ENCODE measurements at regions not wholly inside any gene's neighbourhood (a gene's known extent, or its start where the extent isn't known, plus 50 kb on each side); places are given as distances from the start of the nearest gene placed in this dataset.

DNA sequence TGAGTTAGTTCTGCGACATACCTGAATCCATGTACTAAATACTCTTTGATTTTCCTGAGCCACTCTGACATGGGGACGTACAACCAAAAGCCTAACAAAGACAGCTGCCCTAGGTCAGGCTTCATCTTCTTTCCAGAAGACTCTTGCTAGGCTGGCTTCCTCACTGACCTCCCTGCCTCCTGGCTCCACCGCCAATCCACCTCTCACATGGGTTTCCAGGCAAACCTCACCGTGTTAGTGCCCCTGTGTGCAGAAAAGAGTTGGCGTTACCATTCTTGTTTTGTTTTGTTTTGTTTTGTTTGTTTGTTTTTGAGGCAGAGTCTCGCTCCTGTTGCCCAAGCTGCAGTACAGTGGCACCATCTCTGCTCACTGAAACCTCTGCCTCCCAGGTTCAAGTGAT lies 135.3 kb downstream of the WSCD1 start:
- Mint-ChIP-seq H3K27ac (ENCODE audit: unreplicated experiment) (no peak overlapping the region), H3K27me3 (ENCODE audit: unreplicated experiment) (peaks cover 9% of the 10 kb centered on the region), H3K9me3 (ENCODE audit: unreplicated experiment) (peaks cover 2% of the 10 kb centered on the region), H3K36me3 (ENCODE audit: unreplicated experiment) (no peaks in the 10 kb centered on the region), H3K4me1 (ENCODE audit: low read depth, unreplicated experiment) (no peaks in the 10 kb centered on the region), H3K4me3 (ENCODE audit: unreplicated experiment) (no peak overlapping the region)
- no peak for DNase-seq
- TF ChIP-seq, protein P1, sequence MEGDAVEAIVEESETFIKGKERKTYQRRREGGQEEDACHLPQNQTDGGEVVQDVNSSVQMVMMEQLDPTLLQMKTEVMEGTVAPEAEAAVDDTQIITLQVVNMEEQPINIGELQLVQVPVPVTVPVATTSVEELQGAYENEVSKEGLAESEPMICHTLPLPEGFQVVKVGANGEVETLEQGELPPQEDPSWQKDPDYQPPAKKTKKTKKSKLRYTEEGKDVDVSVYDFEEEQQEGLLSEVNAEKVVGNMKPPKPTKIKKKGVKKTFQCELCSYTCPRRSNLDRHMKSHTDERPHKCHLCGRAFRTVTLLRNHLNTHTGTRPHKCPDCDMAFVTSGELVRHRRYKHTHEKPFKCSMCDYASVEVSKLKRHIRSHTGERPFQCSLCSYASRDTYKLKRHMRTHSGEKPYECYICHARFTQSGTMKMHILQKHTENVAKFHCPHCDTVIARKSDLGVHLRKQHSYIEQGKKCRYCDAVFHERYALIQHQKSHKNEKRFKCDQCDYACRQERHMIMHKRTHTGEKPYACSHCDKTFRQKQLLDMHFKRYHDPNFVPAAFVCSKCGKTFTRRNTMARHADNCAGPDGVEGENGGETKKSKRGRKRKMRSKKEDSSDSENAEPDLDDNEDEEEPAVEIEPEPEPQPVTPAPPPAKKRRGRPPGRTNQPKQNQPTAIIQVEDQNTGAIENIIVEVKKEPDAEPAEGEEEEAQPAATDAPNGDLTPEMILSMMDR (IDR thresholded peaks at IDR 0.05; ENCODE audit: partially characterized antibody, unreplicated experiment), result no peak

DNA sequence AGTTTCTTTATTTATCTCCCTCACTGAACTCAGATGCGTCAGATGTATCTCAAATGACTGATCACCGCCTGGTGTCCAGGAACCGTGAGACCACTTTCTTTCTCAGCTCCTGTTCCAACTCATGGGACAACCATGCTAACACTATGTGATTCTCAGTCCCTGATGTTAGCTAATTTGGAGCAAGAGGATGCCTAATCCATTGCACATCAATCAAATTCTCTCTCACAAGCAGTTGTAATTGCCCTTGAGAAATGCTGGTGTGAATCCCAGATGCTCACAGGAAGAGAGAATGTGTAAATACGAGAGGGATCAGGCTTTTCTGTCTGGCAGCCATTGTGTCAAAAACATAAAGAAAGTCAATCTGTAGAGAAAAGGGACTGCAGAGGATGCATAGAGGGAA lies 134.9 kb downstream of the WSCD1 start:
- Mint-ChIP-seq H3K4me3 (ENCODE audit: unreplicated experiment) (no peak overlapping the region), H3K4me1 (ENCODE audit: low read depth, unreplicated experiment) (no peaks in the 10 kb centered on the region), H3K36me3 (ENCODE audit: unreplicated experiment) (no peaks in the 10 kb centered on the region), H3K27me3 (ENCODE audit: unreplicated experiment) (peaks cover 9% of the 10 kb centered on the region), H3K9me3 (ENCODE audit: unreplicated experiment) (peaks cover 2% of the 10 kb centered on the region), H3K27ac (ENCODE audit: unreplicated experiment) (no peak overlapping the region)
- TF ChIP-seq, protein P1 (IDR thresholded peaks at IDR 0.05; ENCODE audit: partially characterized antibody, unreplicated experiment), result no peak
- no peak for DNase-seq

DNA sequence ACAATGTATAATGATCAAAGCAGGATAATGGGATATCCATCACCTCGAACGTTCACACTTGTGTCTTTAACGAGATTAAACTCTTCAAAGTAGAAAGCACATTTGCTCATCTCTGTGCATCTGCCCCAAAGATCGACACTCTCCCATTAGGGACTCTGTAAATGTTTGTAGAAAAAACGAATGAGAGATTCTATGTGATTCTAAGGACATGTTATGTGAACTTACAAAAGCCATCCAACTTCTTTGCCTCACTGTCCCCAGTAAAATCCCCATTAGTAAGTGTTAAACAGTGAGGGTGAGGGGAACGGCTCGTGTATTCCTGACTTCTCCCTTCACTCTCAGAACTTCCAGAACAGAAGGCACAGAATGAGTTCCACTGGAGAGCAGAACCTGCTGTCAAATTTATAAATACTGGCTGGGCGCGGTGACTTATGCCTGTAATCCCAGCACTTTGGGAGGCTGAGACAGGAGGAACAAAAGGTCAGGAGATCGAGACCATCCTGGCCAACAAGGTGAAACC lies 134.1 kb downstream of the WSCD1 start:
- no peaks in the 10 kb centered on the region for H3K4me1 Mint-ChIP-seq (ENCODE audit: low read depth, unreplicated experiment)
- H3K27me3 Mint-ChIP-seq (ENCODE audit: unreplicated experiment), result peaks cover 5% of the 10 kb centered on the region
- TF ChIP-seq, protein P1 (IDR thresholded peaks at IDR 0.05; ENCODE audit: partially characterized antibody, unreplicated experiment), result no peak
- H3K27ac Mint-ChIP-seq (ENCODE audit: unreplicated experiment), result no peak overlapping the region
- no peak overlapping the region for H3K4me3 Mint-ChIP-seq (ENCODE audit: unreplicated experiment)
- H3K36me3 Mint-ChIP-seq (ENCODE audit: unreplicated experiment), result no peaks in the 10 kb centered on the region
- DNase-seq, result no peak
- H3K9me3 Mint-ChIP-seq (ENCODE audit: unreplicated experiment), result no peaks in the 10 kb centered on the region

DNA sequence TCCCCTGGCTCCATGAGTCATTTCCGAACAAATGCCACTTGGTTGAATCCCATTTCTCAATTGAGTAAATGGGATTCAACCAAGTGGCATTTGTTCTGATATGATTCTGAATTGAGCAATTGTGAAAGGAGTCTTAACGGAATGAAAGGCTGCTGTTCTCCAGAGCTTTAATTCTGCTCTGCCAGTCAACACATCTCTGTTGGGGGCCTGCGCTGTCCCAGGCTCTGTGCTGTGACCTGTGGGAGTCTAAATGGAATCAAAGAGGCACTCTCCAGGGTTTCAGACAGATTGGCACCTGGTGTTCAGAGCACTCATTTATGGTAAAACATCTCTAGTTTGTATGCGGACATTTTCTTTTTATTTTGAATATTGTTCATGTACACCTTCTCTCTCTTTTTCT lies 126.2 kb downstream of the WSCD1 start:
- Mint-ChIP-seq H3K4me3 (ENCODE audit: unreplicated experiment) (no peak overlapping the region), H3K9me3 (ENCODE audit: unreplicated experiment) (peaks cover 5% of the 10 kb centered on the region), H3K4me1 (ENCODE audit: low read depth, unreplicated experiment) (no peaks in the 10 kb centered on the region), H3K27me3 (ENCODE audit: unreplicated experiment) (peaks cover 2% of the 10 kb centered on the region), H3K36me3 (ENCODE audit: unreplicated experiment) (peaks cover 5% of the 10 kb centered on the region), H3K27ac (ENCODE audit: unreplicated experiment) (no peak overlapping the region)
- DNase-seq, result no peak
- TF ChIP-seq, protein P1 (IDR thresholded peaks at IDR 0.05; ENCODE audit: partially characterized antibody, unreplicated experiment), result no peak

DNA sequence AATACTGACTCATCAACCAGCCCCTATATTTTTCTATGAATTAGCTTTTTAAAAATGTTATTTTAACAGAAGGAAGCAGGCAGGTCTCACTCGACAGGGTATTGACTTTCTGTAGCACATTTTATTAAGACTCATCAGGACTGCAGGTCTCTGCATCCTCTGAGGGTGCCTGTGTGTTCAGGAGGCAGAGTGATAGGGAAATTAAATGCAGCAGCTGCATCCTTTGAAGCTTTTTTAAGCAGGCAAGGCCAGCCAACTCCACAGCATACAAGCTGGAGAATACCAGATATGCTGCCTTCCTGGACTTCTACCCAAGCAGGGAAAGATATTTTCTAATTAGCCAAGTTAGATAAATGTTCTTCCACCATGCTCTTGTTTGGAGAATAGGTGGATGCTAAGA lies 124.9 kb downstream of the WSCD1 start:
- H3K36me3 Mint-ChIP-seq (ENCODE audit: unreplicated experiment), result peaks cover 5% of the 10 kb centered on the region
- H3K27ac Mint-ChIP-seq (ENCODE audit: unreplicated experiment), result no peak overlapping the region
- TF ChIP-seq, protein P1 (IDR thresholded peaks at IDR 0.05; ENCODE audit: partially characterized antibody, unreplicated experiment), result no peak
- no peak overlapping the region for H3K4me3 Mint-ChIP-seq (ENCODE audit: unreplicated experiment)
- no peaks in the 10 kb centered on the region for H3K4me1 Mint-ChIP-seq (ENCODE audit: low read depth, unreplicated experiment)
- H3K27me3 Mint-ChIP-seq (ENCODE audit: unreplicated experiment), result peaks cover 2% of the 10 kb centered on the region
- no peak for DNase-seq
- H3K9me3 Mint-ChIP-seq (ENCODE audit: unreplicated experiment), result peaks cover 5% of the 10 kb centered on the region
